ENCODE measurements at regions not wholly inside any gene's neighbourhood (a gene's known extent, or its start where the extent isn't known, plus 50 kb on each side); places are given as distances from the start of the nearest gene placed in this dataset.
"Not testable (repeated sequence)": the region's sequence is repeated elsewhere in the genome, so short reads cannot be mapped to it uniquely, and the experiment has no call there.

- H3K27me3 ChIP-seq (ENCODE audit: control insufficient read depth, insufficient read depth, low read length): no peaks in the 10 kb centered on the region
- H3K4me3 ChIP-seq (ENCODE audit: low read depth, low read length): no peak overlapping the region
- TF ChIP-seq CTCF (IDR thresholded peaks at IDR 0.05; ENCODE audit: insufficient read depth, low read length, poor library complexity, severe bottlenecking): no peak
- no peaks in the 10 kb centered on the region for H3K36me3 ChIP-seq (ENCODE audit: control insufficient read depth, insufficient read depth, low read length)
- DNase-seq (ENCODE audit: low read depth): no peak
Measured at GRCh38 chrX:30995060-30995700, 76.7 kb downstream of the FTHL17 start.

GRCh38 chrX:30994018-30994417, 77.8 kb downstream of the FTHL17 start:
- not testable (repeated sequence) for H3K4me3 ChIP-seq (ENCODE audit: low read depth, low read length); DNase-seq (ENCODE audit: low read depth); H3K27me3 ChIP-seq (ENCODE audit: control insufficient read depth, insufficient read depth, low read length); H3K36me3 ChIP-seq (ENCODE audit: control insufficient read depth, insufficient read depth, low read length)

- TF ChIP-seq CTCF (IDR thresholded peaks at IDR 0.05; ENCODE audit: insufficient read depth, low read length, poor library complexity, severe bottlenecking): no peak
- no peaks in the 10 kb centered on the region for H3K27me3 ChIP-seq (ENCODE audit: control insufficient read depth, insufficient read depth, low read length)
- no peaks in the 10 kb centered on the region for H3K36me3 ChIP-seq (ENCODE audit: control insufficient read depth, insufficient read depth, low read length)
- H3K4me3 ChIP-seq (ENCODE audit: low read depth, low read length): no peak overlapping the region
- no peak for DNase-seq (ENCODE audit: low read depth)
Measured at GRCh38 chrX:30992381-30992904, 79.4 kb downstream of the FTHL17 start.

- no peak for DNase-seq (ENCODE audit: low read depth)
- Histone ChIP-seq H3K4me3 (ENCODE audit: low read depth, low read length) (no peak overlapping the region), H3K27me3 (ENCODE audit: control insufficient read depth, insufficient read depth, low read length) (no peaks in the 10 kb centered on the region), H3K36me3 (ENCODE audit: control insufficient read depth, insufficient read depth, low read length) (no peaks in the 10 kb centered on the region)
- TF ChIP-seq CTCF (IDR thresholded peaks at IDR 0.05; ENCODE audit: insufficient read depth, low read length, poor library complexity, severe bottlenecking): no peak
Measured at GRCh38 chrX:30990361-30990760, 81.5 kb downstream of the FTHL17 start.

GRCh38 chrX:30982467-30982866, 89.4 kb downstream of the FTHL17 start:
- no peak for TF ChIP-seq CTCF (IDR thresholded peaks at IDR 0.05; ENCODE audit: insufficient read depth, low read length, poor library complexity, severe bottlenecking)
- no peaks in the 10 kb centered on the region for H3K27me3 ChIP-seq (ENCODE audit: control insufficient read depth, insufficient read depth, low read length)

GRCh38 chrX:30981968-30982367, 89.9 kb downstream of the FTHL17 start:
- Histone ChIP-seq H3K36me3 (ENCODE audit: control insufficient read depth, insufficient read depth, low read length) (no peaks in the 10 kb centered on the region), H3K4me3 (ENCODE audit: low read depth, low read length) (no peak overlapping the region), H3K27me3 (ENCODE audit: control insufficient read depth, insufficient read depth, low read length) (no peaks in the 10 kb centered on the region)
- DNase-seq (ENCODE audit: low read depth): no peak
- TF ChIP-seq CTCF (IDR thresholded peaks at IDR 0.05; ENCODE audit: insufficient read depth, low read length, poor library complexity, severe bottlenecking): no peak

More at GRCh38 chrX:30982467-30982866, 89.4 kb downstream of the FTHL17 start:
- DNase-seq (ENCODE audit: low read depth): no peak
- no peaks in the 10 kb centered on the region for H3K36me3 ChIP-seq (ENCODE audit: control insufficient read depth, insufficient read depth, low read length)
- H3K4me3 ChIP-seq (ENCODE audit: low read depth, low read length): no peak overlapping the region

Data from kidney epithelial cell (primary cell).